SK-N-DZ (cell line): ENCODE measurements at regions not wholly inside any gene's neighbourhood (a gene's known extent, or its start where the extent isn't known, plus 50 kb on each side); places are given as distances from the start of the nearest gene placed in this dataset.
"Not testable (repeated sequence)": the region's sequence is repeated elsewhere in the genome, so short reads cannot be mapped to it uniquely, and the experiment has no call there.

ENCODE experiments used
- DNase-seq: peaks from one replicate; pipeline ENCODE4 v3.0.0-alpha.2; 2015; ENCODE audit warnings: low spot score

- DNase-seq: no peak
These were observed 740.7 kb upstream of the CA10 start for GRCh38 chr17:52899235-52899634.

- DNase-seq: no peak
These were observed 736.8 kb upstream of the CA10 start for GRCh38 chr17:52895272-52895671.

- no peak for DNase-seq
These were observed 733.8 kb upstream of the CA10 start for GRCh38 chr17:52892334-52892733.

GRCh38 chr17:52885882-52886281, 727.4 kb upstream of the CA10 start:
- peak; percentile 82 for DNase-seq

DNA sequence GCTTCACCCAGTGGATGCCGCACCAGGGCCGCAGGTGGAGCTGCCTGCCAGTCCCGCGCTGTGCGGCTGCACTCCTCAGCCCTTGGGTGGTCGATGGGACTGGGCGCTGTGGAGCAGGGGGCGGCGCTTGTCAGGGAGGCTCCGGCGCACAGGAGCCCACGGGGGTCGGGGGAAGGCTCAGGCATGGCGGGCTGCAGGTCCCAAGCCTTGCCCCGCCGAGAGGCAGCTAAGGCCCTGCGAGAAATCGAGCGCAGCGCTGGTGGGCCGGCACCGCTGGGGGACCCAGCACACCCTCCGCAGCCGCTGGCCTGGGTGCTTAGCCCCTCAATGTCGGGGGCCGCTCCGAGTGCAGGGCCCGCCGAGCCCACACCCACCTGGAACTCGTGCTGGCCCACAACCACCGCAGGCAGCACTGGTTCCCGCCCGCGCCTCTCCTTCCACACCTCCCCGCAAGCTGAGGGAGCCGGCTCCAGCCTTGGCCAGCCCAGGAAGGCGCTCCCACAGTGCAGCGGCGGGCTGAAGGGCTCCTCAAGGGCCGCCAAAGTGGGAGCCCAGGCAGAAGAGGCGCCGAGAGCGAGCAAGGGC, 725.5 kb upstream of the CA10 start:
- not testable (repeated sequence) for DNase-seq

DNA sequence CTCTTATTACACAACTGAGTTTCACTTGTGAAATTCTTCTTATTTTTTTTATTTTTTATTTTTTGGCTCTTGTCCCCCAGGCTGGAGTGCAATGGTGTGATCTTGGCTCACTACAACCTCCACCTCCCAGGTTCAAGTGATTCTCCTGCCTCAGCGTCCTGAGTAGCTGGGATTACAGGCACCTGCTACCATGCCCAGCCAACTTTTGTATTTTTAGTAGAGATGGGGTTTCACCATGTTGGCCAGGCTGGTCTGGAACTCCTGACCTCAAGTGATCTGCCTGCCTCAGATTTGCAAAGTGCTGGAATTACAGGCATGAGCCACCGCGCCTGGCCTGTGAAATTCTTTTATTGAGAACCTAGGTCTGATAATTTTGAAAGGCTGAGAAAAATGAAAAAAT, 688.3 kb upstream of the CA10 start:
- not testable (repeated sequence) for DNase-seq

DNA sequence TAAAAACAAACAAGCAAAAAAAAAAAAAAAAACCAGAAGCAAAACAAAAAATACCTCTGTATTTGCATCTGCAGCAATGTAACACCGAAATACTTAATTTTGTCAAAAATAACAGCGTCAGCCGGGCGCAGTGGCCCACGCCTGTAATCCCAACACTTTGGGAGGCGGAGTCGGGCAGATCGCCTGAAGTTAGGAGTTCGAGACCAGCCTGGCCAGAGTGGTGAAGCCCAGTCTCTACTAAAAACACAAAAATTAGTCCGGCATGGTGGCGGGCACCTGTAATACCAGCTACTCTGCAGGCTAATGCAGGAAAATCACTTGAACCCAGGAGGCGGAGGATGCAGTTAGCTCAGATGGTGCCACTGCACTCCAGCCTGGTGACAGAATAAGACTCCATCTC, 683.5 kb upstream of the CA10 start:
- no peak for DNase-seq

DNA sequence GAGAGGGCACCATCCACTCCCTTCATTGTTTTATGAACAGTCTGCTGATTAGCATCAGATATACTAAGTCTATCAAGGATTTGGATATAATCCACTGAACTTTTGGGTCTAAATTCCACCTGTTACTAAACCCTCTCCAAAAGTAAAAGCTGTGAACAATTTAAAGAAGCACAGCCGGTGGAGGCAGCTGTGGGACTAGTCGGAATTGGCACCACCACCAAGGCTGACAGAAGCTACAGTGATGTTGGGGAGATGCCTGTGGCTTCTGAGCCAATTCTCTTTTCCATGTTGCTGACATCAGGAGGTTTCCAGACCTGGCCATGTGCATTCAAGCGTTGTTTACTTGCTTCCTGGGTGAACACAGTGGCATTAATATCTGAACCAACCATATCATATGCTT, 679.0 kb upstream of the CA10 start:
- DNase-seq: no peak

GRCh38 chr17:52831536-52831935, 673.0 kb upstream of the CA10 start:
- DNase-seq: no peak

DNA sequence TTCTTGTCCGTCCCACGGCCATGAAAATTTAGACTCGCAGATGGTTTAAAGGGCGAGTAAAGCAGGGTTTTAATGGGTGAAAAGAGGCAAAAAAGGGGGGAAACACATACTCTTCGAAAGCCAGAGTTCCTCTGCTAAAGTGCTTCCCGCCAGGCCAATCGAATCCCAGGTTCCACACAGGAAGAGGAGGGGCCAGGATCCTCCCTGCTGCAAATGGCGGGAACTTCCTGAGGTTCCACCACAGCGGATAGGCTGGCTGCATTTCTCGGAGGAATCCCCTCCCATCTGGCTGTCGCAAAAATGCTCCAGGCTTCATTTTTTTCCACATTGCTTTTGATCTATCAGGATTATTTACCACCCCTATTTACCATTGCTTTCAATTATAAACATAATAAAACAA, 670.1 kb upstream of the CA10 start:
- DNase-seq: no peak

DNA sequence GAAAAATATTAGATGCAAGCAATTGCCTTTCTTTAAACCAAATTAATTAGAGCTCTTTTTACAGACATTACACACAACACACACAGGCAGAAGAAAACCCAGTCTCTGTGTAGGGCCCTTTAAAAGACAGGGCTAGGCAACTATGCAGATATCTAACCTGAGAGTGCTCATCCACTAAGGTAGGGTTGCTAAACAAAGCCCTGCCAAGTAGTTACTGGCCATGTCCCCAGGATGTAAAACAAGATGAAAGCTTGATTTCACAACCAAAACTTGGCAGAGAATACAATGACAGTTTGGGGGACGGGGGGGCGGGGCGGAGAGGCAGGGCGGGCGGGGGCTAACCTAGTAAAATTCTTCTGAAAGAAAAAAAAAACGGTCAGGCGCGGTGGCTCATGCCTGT, 669.0 kb upstream of the CA10 start:
- no peak for DNase-seq

DNA sequence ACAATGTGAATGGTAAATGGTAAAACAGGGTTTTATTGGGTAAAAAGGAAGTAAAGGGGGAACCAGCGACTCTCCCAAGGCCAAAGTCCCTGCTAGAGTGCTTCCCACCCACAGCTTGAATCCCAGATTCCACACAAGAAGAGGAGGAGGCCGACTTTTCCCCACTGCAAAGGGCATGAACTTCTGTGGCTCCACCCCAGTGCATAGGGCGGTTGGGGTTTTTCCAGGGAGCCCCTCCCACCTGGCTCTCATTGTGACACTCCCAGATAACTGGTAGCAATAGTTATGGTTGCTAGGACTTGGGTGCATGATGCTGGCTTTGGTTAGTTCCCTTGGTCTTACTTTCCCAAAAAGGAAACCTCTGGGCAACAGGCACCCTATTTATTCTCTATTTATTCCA, 666.0 kb upstream of the CA10 start:
- DNase-seq: no peak

GRCh38 chr17:52823155-52823554, 664.6 kb upstream of the CA10 start:
- DNase-seq: no peak

DNA sequence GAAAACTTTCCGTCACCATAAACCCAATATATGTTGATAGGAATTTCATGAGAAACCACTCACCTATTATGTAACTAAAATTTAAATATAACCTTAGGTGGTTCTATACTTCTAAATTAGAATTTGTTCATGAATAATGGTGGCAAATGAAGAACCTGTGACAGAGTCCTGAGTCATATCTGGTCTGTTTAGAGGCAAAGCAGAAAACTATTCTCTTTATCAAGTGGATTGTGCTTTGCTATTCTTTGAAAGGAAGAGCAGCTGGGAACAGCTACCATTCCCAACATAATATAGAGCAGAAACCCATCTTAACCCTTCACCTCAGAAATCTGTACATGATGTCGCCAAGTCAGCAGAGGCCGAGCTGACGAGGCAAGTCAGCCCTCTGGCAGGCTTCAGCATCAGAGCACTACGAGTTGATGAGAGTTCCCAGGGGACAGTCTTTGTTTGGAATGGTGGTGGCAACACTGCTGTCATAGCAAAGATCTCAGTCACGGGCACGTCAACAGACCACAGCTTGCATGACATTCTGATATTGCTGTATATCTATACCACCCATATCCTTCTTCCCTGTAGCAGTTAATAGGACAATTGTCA, 631.9 kb upstream of the CA10 start:
- peak; percentile 6 for DNase-seq

DNA sequence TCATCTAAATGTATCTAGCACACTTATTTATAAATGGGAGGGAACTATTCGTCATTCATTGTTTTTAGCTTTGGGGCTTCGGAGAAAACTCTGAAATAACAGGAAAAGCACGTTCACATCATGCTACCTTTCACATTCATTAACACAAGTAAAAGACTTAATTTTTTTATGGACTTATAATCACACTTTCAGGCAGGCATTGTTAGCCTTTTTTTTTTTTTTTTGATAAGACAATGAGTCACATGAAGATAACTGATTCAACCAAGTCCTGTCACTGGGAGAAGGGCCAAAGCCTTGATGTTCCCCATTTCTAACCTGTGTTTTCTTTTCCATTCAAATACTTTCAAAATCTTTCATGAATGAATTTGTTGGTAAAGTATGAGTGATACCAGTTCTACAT, 631.3 kb upstream of the CA10 start:
- no peak for DNase-seq

DNA sequence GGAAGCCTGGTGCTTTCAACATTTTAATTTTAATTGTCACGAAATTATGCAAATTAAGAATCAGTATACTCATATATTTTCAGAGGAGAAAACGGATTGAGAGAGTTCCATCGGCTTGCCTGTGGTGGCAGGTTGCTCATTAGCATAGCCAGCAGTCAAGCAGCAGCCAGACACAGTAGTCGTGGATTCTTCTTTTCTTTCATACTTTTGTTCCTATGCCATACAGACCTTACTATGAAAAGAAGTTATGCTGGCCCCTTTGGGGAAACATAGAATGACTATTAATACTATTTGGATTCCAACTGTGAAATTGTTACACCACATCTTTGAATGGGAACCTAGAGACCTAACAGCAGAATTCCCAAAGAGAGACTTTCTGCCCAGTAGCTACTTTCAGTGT, 617.7 kb upstream of the CA10 start:
- no peak for DNase-seq

DNA sequence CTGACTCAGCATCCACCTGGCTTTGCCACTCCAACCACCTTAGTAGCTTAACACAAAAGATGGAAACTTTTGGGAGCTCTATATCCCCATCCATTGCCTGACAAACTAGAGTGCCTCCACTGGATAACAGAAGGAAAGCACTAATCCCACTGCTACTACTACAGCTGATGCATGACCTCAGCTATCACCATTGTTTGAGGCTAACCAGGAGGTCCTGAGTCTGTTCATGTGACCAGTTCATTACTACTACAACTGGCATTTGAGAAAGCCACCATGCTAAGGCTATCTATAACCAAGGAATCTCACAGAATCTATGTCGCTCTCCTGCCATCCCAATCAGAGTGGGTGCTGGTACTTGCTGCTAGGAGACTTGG, 604.3 kb upstream of the CA10 start:
- DNase-seq: no peak

DNA sequence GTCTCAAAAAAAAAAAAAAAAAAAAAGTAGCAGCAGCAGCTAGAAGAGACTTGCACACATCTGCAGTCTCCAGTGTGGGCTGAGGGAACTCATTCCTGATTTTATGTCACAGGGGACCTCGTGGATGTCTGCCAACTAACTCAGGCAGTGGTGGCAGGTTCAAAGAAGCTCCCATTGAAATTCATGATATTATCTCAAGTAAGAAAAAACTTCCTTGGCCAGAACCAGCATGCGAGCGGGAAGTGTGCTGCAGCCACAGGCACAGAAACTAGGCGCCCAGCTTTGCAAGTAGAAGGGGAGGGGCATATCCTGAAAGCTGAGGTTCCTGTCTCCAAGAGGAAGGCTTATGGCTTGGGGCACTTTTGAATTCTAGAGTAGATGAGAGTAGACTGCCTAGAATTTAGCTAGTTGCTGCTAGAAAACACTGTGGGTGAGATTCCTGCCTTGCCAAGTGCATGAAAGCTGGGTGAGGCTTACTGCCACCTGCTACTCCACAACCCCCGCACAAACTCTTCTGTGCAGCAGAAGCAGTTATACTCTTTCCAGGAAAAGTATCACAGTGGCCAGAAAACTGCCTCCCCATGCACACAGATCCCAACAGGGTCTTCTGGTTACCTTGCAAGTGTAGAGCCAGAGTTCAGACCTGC, 603.8 kb upstream of the CA10 start:
- DNase-seq: no peak

GRCh38 chr17:52759864-52760263, 601.4 kb upstream of the CA10 start:
- no peak for DNase-seq

- DNase-seq: no peak
These were observed 600.0 kb upstream of the CA10 start for GRCh38 chr17:52758481-52758880.

DNA sequence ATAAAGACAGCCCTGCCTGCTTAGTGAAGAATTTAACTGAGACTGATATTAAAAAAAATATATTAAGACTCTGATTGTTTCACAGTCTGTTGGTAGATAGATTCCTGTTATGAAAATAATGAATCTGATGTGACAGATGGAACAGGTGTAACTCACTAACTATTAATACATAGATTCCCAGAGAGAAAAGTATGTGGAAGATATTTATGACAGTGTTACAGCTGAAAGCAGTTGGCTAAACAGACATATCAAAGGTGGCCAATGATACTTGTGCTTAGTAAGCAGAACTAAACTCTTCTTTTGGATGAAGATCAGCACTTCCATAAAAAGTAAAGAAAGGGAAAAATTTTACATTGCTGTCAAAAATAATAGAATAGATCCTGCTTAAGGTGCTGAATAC, 598.2 kb upstream of the CA10 start:
- no peak for DNase-seq

GRCh38 chr17:52754838-52755237, 596.3 kb upstream of the CA10 start:
- no peak for DNase-seq

DNA sequence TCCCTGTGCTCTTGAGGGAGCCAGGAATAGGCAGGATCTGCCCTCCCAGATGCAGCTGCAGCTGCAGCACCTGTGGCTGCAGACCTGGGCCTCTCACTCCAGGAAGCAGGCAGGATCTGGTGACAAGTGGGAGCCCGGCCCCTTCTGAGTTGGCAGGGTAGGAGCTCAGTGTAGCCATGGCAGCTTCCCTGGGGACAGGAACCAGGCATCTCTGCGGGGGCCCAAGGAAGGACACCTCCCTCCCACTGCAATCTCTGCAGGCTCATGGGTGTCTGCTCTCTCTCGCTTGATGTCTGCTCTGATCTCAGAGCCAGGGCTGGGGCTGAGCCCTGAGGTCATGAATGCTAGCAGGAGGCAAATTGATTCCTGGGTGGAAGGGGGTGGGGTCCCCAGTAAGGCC, 592.5 kb upstream of the CA10 start:
- peak; percentile 59 for DNase-seq

DNA sequence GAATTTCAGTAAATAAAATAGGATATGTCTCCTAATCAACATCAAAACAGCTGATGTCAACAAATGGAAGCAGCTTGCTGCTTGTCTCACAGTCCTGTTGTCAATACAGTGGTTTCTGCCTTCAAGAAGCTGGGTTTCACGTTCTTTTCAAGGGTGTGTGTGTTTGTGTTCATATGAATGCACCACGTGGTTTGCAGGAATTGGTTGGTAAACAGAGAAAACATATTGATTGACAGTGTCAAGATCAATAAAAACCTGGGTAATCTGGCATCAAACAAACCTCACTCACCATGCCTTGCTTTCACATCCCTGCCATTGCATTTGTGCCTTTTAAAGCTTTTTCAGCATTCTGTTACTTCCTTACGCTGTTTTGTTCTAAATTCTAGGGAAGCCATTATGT, 585.7 kb upstream of the CA10 start:
- DNase-seq: no peak
